ENCODE measurements at regions not wholly inside any gene's neighbourhood (a gene's known extent, or its start where the extent isn't known, plus 50 kb on each side); places are given as distances from the start of the nearest gene placed in this dataset.

GRCh38 chr1:37148663-37149062, 114.3 kb upstream of the GRIK3 start:
- POLR2A ChIA-PET, result no interaction called here
- Histone ChIP-seq H3K4me3 (ENCODE audit: low read depth in 2 of 2, low read length in 2 of 2) (no peak overlapping the region), H3K27me3 (ENCODE audit: control insufficient read depth, insufficient read depth, low read length) (no peaks in the 10 kb centered on the region; the same call in 1 of the 2 replicates), H3K4me1 (ENCODE audit: control insufficient read depth, insufficient read depth, low read length) (no peaks in the 10 kb centered on the region), H3K9me3 (ENCODE audit: control insufficient read depth, insufficient read depth, low read depth, low read length) (no peaks in the 10 kb centered on the region), H3K27ac (ENCODE audit: low read length) (no peak overlapping the region), H3K36me3 (ENCODE audit: control insufficient read depth, insufficient read depth, low read length) (no peaks in the 10 kb centered on the region)
- DNase-seq (ENCODE audit: low read depth, low spot score), result no peak
- BruUV-seq (replicated peaks), result no TSS peak
- no peak for ATAC-seq
- CTCF ChIA-PET, result no interaction called here
- intact Hi-C loops (cut with micrococcal nuclease; ENCODE audit: unreplicated experiment), result no loop called here
- in situ Hi-C loops (cut with HindIII; ENCODE audit: low pct_unique_long_range_greater_than_20kb, low sequenced_read_pairs), result no loop called here
- TF ChIP-seq, protein P1, sequence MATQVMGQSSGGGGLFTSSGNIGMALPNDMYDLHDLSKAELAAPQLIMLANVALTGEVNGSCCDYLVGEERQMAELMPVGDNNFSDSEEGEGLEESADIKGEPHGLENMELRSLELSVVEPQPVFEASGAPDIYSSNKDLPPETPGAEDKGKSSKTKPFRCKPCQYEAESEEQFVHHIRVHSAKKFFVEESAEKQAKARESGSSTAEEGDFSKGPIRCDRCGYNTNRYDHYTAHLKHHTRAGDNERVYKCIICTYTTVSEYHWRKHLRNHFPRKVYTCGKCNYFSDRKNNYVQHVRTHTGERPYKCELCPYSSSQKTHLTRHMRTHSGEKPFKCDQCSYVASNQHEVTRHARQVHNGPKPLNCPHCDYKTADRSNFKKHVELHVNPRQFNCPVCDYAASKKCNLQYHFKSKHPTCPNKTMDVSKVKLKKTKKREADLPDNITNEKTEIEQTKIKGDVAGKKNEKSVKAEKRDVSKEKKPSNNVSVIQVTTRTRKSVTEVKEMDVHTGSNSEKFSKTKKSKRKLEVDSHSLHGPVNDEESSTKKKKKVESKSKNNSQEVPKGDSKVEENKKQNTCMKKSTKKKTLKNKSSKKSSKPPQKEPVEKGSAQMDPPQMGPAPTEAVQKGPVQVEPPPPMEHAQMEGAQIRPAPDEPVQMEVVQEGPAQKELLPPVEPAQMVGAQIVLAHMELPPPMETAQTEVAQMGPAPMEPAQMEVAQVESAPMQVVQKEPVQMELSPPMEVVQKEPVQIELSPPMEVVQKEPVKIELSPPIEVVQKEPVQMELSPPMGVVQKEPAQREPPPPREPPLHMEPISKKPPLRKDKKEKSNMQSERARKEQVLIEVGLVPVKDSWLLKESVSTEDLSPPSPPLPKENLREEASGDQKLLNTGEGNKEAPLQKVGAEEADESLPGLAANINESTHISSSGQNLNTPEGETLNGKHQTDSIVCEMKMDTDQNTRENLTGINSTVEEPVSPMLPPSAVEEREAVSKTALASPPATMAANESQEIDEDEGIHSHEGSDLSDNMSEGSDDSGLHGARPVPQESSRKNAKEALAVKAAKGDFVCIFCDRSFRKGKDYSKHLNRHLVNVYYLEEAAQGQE (IDR thresholded peaks at IDR 0.05; ENCODE audit: insufficient read depth in 1 of 2, low read depth in 2 of 2, low read length in 1 of 2), result no peak
- TF ChIP-seq, protein P2, sequence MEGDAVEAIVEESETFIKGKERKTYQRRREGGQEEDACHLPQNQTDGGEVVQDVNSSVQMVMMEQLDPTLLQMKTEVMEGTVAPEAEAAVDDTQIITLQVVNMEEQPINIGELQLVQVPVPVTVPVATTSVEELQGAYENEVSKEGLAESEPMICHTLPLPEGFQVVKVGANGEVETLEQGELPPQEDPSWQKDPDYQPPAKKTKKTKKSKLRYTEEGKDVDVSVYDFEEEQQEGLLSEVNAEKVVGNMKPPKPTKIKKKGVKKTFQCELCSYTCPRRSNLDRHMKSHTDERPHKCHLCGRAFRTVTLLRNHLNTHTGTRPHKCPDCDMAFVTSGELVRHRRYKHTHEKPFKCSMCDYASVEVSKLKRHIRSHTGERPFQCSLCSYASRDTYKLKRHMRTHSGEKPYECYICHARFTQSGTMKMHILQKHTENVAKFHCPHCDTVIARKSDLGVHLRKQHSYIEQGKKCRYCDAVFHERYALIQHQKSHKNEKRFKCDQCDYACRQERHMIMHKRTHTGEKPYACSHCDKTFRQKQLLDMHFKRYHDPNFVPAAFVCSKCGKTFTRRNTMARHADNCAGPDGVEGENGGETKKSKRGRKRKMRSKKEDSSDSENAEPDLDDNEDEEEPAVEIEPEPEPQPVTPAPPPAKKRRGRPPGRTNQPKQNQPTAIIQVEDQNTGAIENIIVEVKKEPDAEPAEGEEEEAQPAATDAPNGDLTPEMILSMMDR (IDR thresholded peaks at IDR 0.05), result no peak
- no peak for TF ChIP-seq TCF7L2 (IDR thresholded peaks at IDR 0.05; ENCODE audit: low read depth, low read length)
- no peak for TF ChIP-seq SIN3A (IDR thresholded peaks at IDR 0.05; ENCODE audit: borderline replicate concordance, insufficient read depth, low read depth, low read length)
- TF ChIP-seq POLR2AphosphoS5 (IDR thresholded peaks at IDR 0.05; ENCODE audit: low read depth, low read length), result no peak

GRCh38 chr1:37149296-37149695, 115.0 kb upstream of the GRIK3 start:
- in situ Hi-C loops (cut with HindIII; ENCODE audit: low pct_unique_long_range_greater_than_20kb, low sequenced_read_pairs), result no loop called here
- intact Hi-C loops (cut with micrococcal nuclease; ENCODE audit: unreplicated experiment), result no loop called here
- H3K4me3 ChIP-seq (ENCODE audit: low read depth in 2 of 2, low read length in 2 of 2), result no peak overlapping the region
- no peak for DNase-seq (ENCODE audit: low read depth, low spot score)
- H3K27ac ChIP-seq (ENCODE audit: low read length), result no peak overlapping the region
- no peaks in the 10 kb centered on the region for H3K4me1 ChIP-seq (ENCODE audit: control insufficient read depth, insufficient read depth, low read length)
- no peaks in the 10 kb centered on the region for H3K36me3 ChIP-seq (ENCODE audit: control insufficient read depth, insufficient read depth, low read length)
- TF ChIP-seq, protein P1 (IDR thresholded peaks at IDR 0.05; ENCODE audit: insufficient read depth in 1 of 2, low read depth in 2 of 2, low read length in 1 of 2), result no peak
- TF ChIP-seq SIN3A (IDR thresholded peaks at IDR 0.05; ENCODE audit: borderline replicate concordance, insufficient read depth, low read depth, low read length) (no peak), TCF7L2 (IDR thresholded peaks at IDR 0.05; ENCODE audit: low read depth, low read length) (no peak), POLR2AphosphoS5 (IDR thresholded peaks at IDR 0.05; ENCODE audit: low read depth, low read length) (no peak)
- TF ChIP-seq, protein P2 (IDR thresholded peaks at IDR 0.05), result no peak
- no TSS peak for BruUV-seq (replicated peaks)
- ChIA-PET CTCF (interaction anchor here (0.6 kb wide), 1 partner anchor 108 kb away, joined by 3 read pairs; no protein-coding TSS in a partner anchor), POLR2A (no interaction called here)
- ATAC-seq, result no peak
- no peaks in the 10 kb centered on the region for H3K27me3 ChIP-seq (ENCODE audit: control insufficient read depth, insufficient read depth, low read length)
- H3K9me3 ChIP-seq (ENCODE audit: control insufficient read depth, insufficient read depth, low read depth, low read length), result no peaks in the 10 kb centered on the region
